A549 (cell line): ENCODE measurements at regions not wholly inside any gene's neighbourhood (a gene's known extent, or its start where the extent isn't known, plus 50 kb on each side); places are given as distances from the start of the nearest gene placed in this dataset.

Source experiments
- MYC ChIP-seq: IDR thresholded peaks from 2 replicates; pipeline ENCODE4 v1.6.1; 2012; ENCODE audit warnings: mild to moderate bottlenecking, inconsistent platforms, low read length, improper control_type of control experiment, borderline replicate concordance
- POLR2A ChIP-seq: IDR thresholded peaks from 2 replicates; pipeline ENCODE4 v1.6.1; 2012; ENCODE audit warnings: mild to moderate bottlenecking, low read length
- TF ChIP-seq, protein P1 (sequence below): fragments of >200 bp; sonication (Bioruptor Twin); formaldehyde crosslinking; IDR thresholded peaks from 3 replicates; pipeline ENCODE4 v1.5.1; 2016
- TF ChIP-seq, protein P2 (sequence below): IDR thresholded peaks from 2 replicates; pipeline ENCODE4 v1.6.1; 2012; ENCODE audit warnings: low read depth, borderline replicate concordance

DNA sequence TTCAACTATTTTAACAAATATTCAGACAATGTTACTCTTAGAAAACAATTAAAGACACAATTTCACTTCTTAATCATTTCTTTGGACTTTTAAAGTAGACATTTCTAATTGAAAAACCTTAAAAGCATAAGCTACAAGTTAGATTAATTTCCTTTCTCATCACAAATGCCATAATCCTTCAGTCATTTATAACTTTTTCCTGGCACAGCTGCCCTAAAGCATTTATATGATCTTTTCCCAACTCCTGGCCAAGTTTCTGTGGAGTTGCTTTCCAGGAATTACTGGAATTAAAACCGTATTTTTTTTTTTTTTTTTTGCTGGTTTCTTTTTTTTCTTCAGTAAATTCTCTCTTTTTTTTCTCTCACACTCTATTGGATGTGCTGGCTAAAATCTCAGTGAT is 615.9 kb downstream of the TBC1D4 start:
- TF ChIP-seq, protein P1, sequence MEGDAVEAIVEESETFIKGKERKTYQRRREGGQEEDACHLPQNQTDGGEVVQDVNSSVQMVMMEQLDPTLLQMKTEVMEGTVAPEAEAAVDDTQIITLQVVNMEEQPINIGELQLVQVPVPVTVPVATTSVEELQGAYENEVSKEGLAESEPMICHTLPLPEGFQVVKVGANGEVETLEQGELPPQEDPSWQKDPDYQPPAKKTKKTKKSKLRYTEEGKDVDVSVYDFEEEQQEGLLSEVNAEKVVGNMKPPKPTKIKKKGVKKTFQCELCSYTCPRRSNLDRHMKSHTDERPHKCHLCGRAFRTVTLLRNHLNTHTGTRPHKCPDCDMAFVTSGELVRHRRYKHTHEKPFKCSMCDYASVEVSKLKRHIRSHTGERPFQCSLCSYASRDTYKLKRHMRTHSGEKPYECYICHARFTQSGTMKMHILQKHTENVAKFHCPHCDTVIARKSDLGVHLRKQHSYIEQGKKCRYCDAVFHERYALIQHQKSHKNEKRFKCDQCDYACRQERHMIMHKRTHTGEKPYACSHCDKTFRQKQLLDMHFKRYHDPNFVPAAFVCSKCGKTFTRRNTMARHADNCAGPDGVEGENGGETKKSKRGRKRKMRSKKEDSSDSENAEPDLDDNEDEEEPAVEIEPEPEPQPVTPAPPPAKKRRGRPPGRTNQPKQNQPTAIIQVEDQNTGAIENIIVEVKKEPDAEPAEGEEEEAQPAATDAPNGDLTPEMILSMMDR, result no peak
- no peak for TF ChIP-seq MYC
- TF ChIP-seq POLR2A, result no peak
- TF ChIP-seq, protein P2, sequence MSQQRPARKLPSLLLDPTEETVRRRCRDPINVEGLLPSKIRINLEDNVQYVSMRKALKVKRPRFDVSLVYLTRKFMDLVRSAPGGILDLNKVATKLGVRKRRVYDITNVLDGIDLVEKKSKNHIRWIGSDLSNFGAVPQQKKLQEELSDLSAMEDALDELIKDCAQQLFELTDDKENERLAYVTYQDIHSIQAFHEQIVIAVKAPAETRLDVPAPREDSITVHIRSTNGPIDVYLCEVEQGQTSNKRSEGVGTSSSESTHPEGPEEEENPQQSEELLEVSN, result no peak
